ENCODE measurements at regions not wholly inside any gene's neighbourhood (a gene's known extent, or its start where the extent isn't known, plus 50 kb on each side); places are given as distances from the start of the nearest gene placed in this dataset.

DNA sequence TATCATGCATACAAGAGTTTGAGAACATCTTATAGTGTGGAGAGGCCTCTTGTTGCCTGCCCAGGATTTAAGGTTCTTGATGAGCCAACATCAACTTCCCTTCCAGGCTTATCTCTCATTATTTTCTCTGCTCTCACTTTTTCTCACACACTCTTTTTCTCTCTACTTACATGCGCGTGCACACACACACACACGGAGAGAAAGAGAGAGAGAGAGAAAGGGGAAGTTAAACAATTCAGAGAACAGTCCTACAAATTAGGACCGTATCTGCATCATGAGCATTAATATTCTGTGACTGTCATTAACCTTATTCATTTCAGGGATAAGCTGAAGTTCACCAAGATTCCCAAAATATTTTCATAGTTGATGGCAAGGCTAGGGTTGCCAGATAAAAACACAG is 269.0 kb downstream of the ZNF621 start:
- no peaks in the 10 kb centered on the region for H3K9me3 ChIP-seq (ENCODE audit: control insufficient read depth, low read depth, low read length)
- H3K36me3 ChIP-seq (ENCODE audit: control insufficient read depth in 2 of 2, extremely low read depth in 1 of 2, insufficient read depth in 2 of 2, low read length in 2 of 2), result no peaks in the 10 kb centered on the region
- no peak overlapping the region for H3K4me2 ChIP-seq (ENCODE audit: control insufficient read depth, extremely low read depth, insufficient read depth, low read depth, low read length)
- no peak for DNase-seq (ENCODE audit: low read depth, low spot score)
- H4K20me1 ChIP-seq (ENCODE audit: control insufficient read depth, extremely low read depth, insufficient read depth, low read length), result no peaks in the 10 kb centered on the region
- H3K9me1 ChIP-seq (ENCODE audit: control insufficient read depth, extremely low read depth, insufficient read depth, low read length), result no peaks in the 10 kb centered on the region
- H3K4me1 ChIP-seq (ENCODE audit: control insufficient read depth, extremely low read depth, insufficient read depth, low read length), result no peaks in the 10 kb centered on the region
- H3K79me2 ChIP-seq (ENCODE audit: control insufficient read depth, insufficient read depth, low read length), result no peaks in the 10 kb centered on the region
- FAIRE-seq, result no peak
- H3K9ac ChIP-seq (ENCODE audit: control insufficient read depth, extremely low read depth, insufficient read depth, low read length), result no peak overlapping the region
- H3K27ac ChIP-seq (ENCODE audit: control insufficient read depth, insufficient read depth, low read length), result no peak overlapping the region
- TF ChIP-seq, protein P1, sequence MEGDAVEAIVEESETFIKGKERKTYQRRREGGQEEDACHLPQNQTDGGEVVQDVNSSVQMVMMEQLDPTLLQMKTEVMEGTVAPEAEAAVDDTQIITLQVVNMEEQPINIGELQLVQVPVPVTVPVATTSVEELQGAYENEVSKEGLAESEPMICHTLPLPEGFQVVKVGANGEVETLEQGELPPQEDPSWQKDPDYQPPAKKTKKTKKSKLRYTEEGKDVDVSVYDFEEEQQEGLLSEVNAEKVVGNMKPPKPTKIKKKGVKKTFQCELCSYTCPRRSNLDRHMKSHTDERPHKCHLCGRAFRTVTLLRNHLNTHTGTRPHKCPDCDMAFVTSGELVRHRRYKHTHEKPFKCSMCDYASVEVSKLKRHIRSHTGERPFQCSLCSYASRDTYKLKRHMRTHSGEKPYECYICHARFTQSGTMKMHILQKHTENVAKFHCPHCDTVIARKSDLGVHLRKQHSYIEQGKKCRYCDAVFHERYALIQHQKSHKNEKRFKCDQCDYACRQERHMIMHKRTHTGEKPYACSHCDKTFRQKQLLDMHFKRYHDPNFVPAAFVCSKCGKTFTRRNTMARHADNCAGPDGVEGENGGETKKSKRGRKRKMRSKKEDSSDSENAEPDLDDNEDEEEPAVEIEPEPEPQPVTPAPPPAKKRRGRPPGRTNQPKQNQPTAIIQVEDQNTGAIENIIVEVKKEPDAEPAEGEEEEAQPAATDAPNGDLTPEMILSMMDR (optimal IDR thresholded peaks at IDR 0.05 in 1 of 3, IDR thresholded peaks at IDR 0.05 in 1 of 3, conservative IDR thresholded peaks at IDR 0.05 in 1 of 3; ENCODE audit: extremely low read depth in 1 of 3, insufficient read depth in 2 of 3, low read length in 3 of 3), result no peak
- no peak for TF ChIP-seq EZH2 (IDR thresholded peaks at IDR 0.05; ENCODE audit: low read length)
- no peak overlapping the region for H2AFZ ChIP-seq (ENCODE audit: control insufficient read depth, low read length)
- dilution Hi-C loops (cut with MboI; ENCODE audit: extremely low pct_ligation_motif_present, low sequenced_read_pairs), result no loop called here
- H3K27me3 ChIP-seq (ENCODE audit: control insufficient read depth, extremely low read depth, insufficient read depth, low read length), result peaks cover 10% of the 10 kb centered on the region
- no peak overlapping the region for H3K4me3 ChIP-seq (ENCODE audit: control insufficient read depth in 2 of 3, extremely low read depth in 1 of 3, insufficient read depth in 2 of 3, low read depth in 1 of 3, low read length in 3 of 3)

DNA sequence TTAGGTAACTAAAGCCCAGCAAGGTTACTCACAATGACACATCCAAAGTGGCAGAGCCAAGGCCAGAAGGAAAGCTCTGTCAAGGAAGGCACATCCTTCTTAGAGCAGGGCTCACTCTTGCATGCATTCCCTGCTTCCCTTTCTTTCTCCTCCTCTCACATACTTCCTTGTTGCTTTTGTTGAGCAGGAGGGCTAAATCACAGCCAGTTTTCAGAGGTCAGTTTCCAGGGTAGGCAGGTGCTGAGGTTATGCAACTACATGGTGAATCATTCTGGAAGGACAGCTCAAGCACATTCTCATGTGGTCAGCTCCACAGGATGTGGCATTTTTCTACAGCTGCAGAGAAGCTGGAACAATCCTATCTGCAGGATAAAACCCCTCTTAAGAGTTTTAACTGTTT is 275.6 kb downstream of the ZNF621 start:
- DNase-seq (ENCODE audit: low read depth, low spot score) (no peak), FAIRE-seq (peak; percentile 57)
- no peak for TF ChIP-seq EZH2 (IDR thresholded peaks at IDR 0.05; ENCODE audit: low read length)
- TF ChIP-seq, protein P1 (optimal IDR thresholded peaks at IDR 0.05 in 1 of 3, IDR thresholded peaks at IDR 0.05 in 1 of 3, conservative IDR thresholded peaks at IDR 0.05 in 1 of 3; ENCODE audit: extremely low read depth in 1 of 3, insufficient read depth in 2 of 3, low read length in 3 of 3), result no peak
- dilution Hi-C loops (cut with MboI; ENCODE audit: extremely low pct_ligation_motif_present, low sequenced_read_pairs), result no loop called here
- H3K9me3 ChIP-seq (ENCODE audit: control insufficient read depth, low read depth, low read length), result no peaks in the 10 kb centered on the region
- H3K9ac ChIP-seq (ENCODE audit: control insufficient read depth, extremely low read depth, insufficient read depth, low read length), result no peak overlapping the region
- H3K9me1 ChIP-seq (ENCODE audit: control insufficient read depth, extremely low read depth, insufficient read depth, low read length), result no peaks in the 10 kb centered on the region
- no peak overlapping the region for H3K4me2 ChIP-seq (ENCODE audit: control insufficient read depth, extremely low read depth, insufficient read depth, low read depth, low read length)
- no peaks in the 10 kb centered on the region for H3K36me3 ChIP-seq (ENCODE audit: control insufficient read depth in 2 of 2, extremely low read depth in 1 of 2, insufficient read depth in 2 of 2, low read length in 2 of 2)
- H3K79me2 ChIP-seq (ENCODE audit: control insufficient read depth, insufficient read depth, low read length), result no peaks in the 10 kb centered on the region
- no peaks in the 10 kb centered on the region for H4K20me1 ChIP-seq (ENCODE audit: control insufficient read depth, extremely low read depth, insufficient read depth, low read length)
- no peak overlapping the region for H3K27ac ChIP-seq (ENCODE audit: control insufficient read depth, insufficient read depth, low read length)
- H2AFZ ChIP-seq (ENCODE audit: control insufficient read depth, low read length), result no peak overlapping the region
- no peak overlapping the region for H3K4me3 ChIP-seq (ENCODE audit: control insufficient read depth in 2 of 3, extremely low read depth in 1 of 3, insufficient read depth in 2 of 3, low read depth in 1 of 3, low read length in 3 of 3)
- no peaks in the 10 kb centered on the region for H3K27me3 ChIP-seq (ENCODE audit: control insufficient read depth, extremely low read depth, insufficient read depth, low read length)
- H3K4me1 ChIP-seq (ENCODE audit: control insufficient read depth, extremely low read depth, insufficient read depth, low read length), result peaks cover 9% of the 10 kb centered on the region

Data from keratinocyte (primary cell).